ENCODE measurements at regions not wholly inside any gene's neighbourhood (a gene's known extent, or its start where the extent isn't known, plus 50 kb on each side); places are given as distances from the start of the nearest gene placed in this dataset.
"Not testable (repeated sequence)": the region's sequence is repeated elsewhere in the genome, so short reads cannot be mapped to it uniquely, and the experiment has no call there.

DNA sequence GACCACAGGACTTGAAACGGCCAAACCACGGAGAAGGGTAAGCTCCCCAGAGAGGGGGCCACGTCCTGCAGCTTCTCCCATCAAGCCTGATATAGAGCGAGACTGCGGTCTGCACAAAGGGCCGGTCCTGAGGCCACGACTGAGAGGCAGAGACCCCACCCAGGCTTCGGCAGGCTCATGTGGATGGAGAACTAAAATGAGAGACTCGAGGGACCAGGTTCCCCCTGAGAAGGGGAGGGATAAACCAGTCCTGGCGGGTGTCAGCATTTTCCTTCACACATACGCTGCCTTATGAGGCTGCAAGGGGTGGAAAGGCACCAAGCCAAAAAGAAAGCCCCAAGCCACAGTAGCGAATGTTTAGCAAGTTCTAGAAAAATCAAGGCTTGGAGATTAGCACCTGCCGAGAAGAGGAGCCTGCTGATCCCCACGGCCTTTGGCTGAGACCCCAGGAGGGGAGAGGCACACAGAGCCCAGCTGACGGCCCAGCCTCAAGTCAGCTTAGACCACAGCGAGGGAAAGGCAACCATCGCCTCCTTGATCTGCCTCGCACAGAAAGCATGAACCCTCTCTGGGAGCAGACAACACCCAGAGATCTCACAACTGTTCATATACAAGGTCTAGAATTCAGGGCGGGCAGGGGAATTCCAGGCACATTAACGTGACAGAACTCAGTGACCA, 92.6 kb upstream of the RNF32 start:
- no peak for DNase-seq (ENCODE audit: low read depth in 2 of 2)

DNA sequence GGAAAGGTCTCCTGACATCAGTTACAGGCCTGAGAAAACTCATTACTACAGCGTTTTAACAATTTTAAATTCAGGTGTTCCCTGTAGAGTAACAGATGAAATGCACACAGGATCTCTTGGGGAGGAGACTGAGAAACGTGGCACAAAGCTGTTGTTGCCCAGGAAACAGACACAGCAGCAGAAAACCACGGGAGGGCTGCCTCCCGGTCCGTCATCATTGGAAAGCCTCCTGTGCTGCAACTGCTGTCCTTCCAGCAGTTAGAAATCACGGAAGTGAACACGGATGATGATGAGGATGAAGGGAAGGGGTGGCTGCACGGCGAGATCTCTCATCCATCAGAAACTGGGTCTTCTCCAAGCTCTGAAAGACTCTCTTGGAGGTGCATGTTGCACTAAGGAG, 94.6 kb upstream of the RNF32 start:
- no peak for DNase-seq (ENCODE audit: low read depth in 2 of 2)

DNA sequence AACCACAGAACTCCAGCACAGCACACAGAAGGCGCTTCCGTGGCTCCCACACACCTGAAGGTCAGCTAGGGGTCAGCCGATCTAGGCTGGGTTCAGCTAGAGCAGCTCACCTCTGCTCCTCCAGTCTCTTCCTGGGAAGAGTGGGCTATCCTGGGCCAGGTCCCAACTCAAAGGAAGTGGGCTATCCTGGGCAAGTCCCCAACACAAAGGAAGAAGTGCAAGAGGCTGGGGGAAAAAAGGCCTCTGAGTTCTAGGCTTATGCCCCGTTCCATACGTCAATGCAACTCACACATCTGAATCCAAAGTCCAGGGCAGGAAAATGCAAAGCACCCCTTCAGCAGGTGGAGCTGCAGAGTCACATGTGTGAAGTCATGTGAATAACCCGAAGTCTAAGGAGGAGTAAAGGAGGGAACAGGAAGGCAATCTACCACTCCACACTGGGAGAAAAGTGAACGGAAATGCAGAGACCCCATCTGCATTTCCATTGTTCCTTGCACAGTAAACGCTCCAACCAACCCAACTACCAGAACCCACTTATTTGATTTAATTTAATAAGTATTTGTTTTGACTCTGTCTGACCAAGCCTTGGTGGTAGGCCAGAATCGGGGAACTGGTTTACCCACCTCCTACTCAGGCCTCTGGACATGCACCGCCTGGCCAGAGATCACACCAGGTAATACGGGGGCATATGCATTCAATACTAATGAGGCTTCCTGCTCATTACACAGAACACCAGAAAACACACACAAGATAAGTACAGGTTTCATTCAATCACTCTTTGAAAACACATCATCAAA, 95.5 kb upstream of the RNF32 start:
- DNase-seq (ENCODE audit: low read depth in 2 of 2): no peak

DNA sequence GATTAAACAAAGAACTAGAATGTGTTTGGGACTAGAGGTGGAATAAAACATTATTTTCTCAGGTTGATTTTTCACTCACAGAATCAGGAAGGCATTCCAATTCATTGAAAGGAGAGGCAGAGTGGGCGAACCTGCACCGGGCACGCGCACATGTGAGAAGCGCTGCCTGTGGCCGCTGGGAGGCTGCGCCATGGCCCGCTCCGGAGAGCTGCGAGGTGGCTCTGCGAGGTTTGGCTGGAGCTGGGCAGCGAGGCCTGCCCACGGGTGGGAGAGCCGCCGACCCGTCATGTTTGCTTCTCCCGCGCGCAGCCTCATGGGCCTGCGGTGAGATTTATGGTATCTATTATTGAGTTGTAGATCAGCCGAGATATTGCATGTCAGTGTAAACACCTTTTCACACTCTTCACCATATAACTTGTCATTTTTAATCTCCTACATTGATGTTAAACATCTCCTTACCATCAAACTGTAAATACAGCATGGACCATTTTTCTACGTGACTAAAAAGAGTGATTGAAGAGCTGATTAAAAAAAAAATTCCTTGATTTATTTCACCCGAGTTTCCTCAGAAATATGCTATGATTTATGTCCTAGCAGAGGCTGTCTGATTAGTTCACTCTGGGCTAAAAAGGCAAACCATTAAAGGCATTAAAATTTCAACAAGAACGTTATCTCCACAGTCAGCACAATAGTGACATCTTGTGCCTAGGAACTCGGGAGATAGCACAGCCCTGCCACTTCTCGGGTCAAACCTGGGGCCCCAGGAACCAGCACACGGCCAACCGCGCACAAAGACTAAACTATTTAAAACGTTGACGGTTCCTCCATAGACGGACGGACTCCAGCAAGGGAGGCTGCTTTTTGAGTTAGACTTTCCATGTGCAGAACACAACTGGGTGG, 96.6 kb upstream of the RNF32 start:
- DNase-seq (ENCODE audit: low read depth in 2 of 2): no peak

DNA sequence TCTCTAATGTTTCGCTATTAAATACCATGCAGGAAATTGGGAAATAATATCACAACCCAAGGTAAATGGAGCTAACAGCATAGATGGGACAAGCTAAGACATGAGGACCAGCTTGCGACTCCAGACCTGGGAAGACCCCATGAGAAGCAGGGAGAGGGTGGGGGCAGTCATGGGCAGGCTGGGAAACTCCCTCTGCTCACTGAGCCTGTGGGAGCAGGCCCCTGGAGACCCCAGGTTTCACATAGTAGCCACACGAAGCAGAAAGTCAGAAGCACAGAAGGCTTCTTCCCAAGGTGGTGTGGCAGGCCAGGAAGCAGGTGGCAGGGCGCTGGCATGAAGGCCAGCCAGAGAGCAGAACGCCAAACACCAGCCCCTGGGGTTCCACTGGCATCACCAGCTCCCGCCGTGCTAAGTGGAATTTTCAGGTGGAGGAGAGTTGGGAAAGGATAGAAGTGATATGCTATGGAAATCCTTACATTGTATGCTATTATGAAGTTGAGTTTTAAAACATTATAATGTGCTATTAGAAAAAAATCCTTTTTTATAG, 99.9 kb upstream of the RNF32 start:
- DNase-seq (ENCODE audit: low read depth in 2 of 2): no peak

DNA sequence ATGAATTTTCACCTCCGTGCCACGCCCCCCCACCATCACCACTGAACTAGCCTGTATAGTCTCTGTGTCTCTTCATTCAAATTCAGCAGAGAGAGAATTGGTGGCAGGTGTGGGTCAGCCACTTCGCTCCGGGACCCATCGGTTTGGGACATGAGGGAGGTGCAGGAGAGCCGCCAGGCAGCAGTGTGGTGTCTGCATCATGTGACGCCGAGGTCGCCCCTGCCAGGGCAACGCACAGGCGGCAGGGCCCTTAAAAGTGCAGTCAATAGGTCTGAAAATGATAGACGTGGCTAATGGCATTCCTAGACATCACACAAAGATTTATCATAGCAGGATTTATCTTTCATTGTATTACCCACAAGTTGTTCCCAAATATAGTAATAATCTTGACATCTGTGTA, 100.6 kb upstream of the RNF32 start:
- DNase-seq (ENCODE audit: low read depth in 2 of 2): no peak

DNA sequence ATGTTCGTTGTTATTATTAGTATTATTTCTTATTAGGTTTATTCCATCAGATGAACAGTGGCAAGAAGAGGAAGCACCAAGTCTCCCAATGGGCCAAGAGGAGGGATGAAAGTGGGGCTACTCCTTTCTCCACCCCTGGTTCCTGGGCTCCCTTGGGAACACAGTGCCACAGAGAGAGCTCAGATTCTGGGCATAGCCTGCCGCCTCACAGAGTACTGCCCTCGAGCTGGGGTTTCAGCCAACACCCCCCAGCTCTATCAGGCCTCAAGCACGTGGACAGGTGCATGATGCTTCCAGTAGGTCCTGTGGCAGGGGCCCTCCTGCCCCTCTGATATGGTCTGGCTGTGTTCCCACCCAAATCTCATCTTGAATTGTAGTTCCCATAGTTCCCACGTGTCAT, 103.6 kb upstream of the RNF32 start:
- DNase-seq (ENCODE audit: low read depth in 2 of 2): no peak

DNA sequence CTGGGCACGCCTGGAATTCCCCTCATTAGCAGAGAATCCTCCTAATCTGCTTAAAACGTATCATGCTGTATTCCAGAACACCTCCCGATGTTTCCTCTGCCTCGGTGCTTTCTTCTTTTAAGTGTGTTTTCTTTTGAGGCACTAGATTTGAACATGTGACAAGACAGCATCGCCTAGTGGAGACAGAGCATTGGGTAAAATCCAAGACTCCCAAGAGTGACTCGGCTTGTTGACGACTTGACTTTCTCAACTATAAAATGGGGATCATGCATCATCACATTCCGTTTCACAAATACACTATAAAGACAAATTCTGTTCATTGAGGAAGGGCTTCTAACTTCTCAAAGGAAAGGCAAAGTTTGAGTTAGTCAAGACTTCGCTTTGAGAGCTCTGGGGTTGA, 105.6 kb upstream of the RNF32 start:
- DNase-seq (ENCODE audit: low read depth in 2 of 2): no peak

DNA sequence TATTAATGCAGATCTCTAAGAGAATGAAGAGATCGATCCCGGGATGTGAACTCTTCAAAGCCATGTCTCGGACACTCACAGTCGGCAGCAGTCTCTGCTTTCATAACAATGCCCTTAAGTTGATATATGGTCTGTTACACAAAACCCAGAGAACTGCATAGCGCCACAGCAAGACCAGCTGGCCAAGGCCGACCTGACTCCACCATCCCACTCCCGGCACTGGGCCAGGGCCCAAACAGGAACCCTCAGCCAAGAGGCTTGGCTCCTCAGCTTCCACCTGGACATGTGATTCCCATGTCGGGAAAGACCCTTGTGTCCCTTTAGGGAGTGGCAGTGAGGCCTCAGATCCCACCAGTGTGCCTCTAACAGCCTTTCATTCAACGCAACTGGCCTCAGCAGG, 106.6 kb upstream of the RNF32 start:
- DNase-seq (ENCODE audit: low read depth in 2 of 2): no peak

DNA sequence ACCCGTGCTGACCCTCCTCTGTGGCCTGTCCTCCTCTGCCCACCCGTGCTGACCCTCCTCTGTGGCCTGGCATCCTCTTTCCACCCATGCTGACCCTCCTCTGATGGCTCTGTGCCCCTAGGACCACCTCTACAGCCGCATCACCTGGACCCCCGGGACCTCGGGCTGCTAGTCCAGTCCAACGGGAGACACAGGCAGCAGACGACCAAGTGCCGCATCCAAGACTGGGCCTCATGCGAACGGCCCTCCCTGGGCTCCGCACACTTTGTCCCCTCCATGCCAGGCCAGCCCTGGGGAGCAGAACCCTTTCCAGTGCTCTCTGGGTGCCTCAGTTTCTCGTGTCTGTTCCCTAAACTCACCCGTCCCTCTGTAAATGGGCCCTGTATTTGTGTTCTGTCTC, 107.2 kb upstream of the RNF32 start:
- DNase-seq (ENCODE audit: low read depth in 2 of 2): no peak

DNA sequence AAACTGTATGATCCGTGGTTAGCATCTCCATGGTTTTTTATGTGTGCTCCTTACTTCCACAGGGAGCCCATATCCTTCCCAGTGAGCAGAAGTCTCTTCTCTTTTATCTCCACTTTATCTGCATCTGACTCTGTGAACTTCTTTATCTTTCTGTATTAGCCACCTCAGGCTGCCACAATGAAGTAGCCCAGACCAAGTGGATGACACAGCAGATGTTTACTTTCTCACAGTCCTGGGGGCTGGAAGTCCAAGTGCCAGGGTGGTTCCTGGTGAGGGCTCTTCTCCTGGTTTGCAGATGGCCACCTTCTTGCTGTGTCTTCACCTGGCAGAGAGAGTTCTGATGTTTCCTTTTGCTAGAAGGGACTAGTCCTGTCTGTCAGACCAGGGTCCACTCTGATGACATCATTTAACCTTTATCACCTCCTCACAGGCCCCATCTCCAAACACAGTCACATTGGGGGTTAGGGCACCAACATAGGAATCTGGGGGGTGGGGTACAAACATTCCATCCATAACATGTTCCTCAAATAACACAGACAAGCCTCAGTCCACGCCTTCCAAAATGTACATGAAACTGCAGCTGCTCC, 108.5 kb upstream of the RNF32 start:
- DNase-seq (ENCODE audit: low read depth in 2 of 2): no peak

DNA sequence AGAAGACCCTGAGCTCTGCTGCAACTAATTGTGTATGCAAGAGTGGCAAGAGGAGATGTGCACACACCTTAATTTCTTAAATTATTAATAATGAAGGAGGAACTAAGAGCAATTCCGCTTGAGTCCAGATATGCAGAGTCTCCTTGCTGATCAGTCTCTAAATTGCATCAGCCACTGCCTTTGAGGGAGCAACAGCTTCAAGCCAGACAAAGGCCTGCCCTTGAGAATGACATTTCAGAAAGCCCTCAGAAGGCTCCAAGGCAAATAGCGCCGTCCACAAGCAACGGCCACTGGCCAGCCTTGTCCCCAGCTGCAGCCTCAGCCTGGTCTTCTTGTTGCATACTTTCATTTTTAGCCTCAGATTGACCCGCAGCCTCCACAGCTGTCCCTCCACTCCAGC, 110.6 kb upstream of the RNF32 start:
- DNase-seq (ENCODE audit: low read depth in 2 of 2): no peak

DNA sequence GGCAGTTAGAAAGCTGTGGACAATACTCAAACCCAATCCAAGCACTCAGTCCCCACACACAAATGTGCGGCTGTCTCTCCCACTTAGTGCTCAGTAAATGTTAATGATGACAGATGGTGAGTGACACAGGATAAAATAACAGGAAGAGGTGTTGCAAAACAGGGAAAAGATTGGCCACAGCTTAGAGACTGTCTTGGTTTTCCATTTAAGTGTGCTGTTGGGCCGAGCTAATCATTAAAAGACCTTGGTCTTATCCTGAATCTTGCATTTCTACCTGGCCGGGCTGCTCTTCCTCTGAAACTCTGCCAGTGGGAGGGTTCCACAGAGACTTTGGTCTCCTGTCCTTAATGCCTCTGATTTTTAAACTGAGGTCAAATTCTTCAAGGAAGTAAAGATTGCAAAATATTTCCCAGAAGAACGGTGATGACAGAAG, 113.1 kb upstream of the RNF32 start:
- no peak for DNase-seq (ENCODE audit: low read depth in 2 of 2)

DNA sequence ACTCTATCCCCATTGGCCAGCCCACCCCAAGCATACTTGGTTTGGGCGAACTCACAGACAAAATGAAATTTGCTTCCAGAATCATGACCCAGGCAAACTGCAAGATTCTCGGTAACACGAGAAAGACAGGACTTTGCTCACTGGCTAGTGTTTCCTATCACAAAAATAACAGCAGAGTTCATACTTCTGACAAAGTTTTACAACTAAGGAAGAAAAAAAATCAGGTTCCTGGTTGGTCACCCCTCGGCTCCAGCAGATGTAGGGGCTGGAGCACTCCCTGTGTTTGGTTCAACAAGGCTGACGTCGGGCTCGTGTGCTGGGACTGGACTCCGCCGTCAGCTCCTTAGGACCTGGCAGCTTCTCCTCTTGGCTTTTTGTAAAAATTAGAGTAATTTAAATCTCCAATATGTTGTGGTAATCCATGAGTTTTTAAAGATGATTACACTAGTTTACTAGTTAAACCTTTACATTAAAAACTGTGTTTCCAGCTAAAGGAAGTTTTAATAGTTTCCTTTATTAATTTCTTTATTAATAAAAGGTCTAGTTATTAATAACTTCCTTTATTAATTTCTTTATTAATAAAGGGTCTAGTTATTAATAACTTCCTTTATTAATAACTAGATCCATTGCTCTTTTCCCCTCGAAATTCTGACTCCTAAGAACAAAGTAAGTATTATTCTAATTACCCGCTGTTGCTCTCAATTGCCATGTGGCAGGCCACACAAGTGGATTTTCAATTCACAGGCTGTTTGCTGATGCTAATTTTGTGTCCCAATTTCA, 115.6 kb upstream of the RNF32 start:
- no peak for DNase-seq (ENCODE audit: low read depth in 2 of 2)

DNA sequence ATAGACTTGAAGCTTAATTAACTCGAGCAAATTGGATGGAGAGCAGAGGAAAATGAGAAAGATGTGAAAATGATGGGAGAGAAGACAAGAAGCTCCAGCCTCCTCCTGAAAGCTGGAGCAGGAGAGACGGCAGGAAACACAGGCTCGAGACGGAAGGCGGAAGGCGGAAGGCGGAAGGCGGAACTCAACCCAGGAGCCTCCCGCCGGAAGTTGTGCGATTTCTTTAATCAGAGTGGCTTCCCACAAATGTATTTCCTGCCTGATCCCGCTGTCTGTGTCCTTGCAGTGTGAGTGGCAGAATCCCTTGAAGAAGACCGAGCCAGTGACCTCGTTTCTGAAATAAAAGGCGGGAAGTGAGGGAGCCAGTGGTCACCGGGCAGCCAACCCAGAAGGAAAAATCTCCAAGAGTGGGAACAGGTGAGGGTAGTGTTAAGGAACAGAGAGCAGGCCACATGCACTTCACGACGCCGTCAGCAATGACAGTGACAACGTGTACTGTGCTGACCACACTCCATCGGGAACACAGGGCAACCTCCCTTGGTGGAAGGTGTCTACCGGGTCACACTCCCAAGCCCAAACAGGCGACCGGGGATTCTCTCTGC, 117.0 kb upstream of the RNF32 start:
- no peak for DNase-seq (ENCODE audit: low read depth in 2 of 2)

DNA sequence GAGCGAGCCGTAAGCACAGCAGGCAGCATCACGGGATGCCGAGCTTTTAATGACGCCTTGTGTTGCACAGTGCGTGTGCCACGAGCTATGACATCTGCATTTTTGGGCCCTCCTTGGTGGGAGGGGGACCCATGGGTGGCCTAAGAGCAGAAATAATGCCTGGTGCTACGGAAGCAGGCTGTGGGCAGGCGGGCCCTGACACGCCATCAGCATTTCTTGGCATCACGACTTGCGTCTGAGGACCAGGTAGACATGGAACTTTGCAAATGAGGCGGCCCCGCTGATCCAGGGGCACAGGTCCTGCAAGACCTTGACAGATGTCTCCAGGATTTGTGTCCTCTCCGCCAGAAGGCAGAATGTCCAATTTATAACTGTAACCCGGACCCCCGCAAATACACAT, 117.8 kb upstream of the RNF32 start:
- DNase-seq (ENCODE audit: low read depth in 2 of 2): no peak

DNA sequence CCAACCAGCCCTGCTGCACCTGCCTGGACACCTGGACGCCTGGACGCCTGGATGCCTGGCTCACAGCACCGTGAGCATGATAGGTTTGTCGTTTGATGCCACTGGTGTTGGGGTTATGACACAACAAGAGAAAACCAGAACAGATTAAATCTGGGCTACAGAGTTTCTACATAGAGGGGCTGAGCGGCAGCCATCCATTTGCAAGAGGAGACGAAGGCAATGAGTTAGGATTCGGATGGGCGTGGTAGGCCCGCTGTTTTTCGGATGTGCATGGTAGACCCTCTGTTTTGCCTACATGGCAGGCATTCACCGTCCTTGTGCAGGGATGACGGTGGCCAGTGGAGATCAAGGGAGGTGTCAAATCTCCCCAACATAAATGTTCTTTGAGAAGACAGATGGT, 121.5 kb upstream of the RNF32 start:
- no peak for DNase-seq (ENCODE audit: low read depth in 2 of 2)

DNA sequence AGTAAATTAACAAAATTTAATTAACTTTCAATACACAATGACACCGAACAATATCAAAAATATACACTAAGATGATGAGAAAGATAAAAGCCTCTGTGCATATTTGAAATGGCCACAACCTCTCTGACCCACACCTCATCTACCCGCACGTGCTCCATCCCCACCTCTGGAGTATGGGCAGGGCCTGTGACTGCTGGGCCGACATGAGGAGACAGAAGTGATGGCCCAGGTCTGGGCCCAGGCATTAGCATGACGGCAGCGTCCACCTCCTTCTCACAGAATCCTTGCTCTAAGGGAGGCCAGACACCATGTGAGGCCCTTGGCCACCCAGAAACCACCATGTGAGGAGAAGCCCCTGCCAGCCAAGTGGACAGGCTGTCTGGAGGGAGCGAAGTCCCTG, 122.1 kb upstream of the RNF32 start:
- no peak for DNase-seq (ENCODE audit: low read depth in 2 of 2)

DNA sequence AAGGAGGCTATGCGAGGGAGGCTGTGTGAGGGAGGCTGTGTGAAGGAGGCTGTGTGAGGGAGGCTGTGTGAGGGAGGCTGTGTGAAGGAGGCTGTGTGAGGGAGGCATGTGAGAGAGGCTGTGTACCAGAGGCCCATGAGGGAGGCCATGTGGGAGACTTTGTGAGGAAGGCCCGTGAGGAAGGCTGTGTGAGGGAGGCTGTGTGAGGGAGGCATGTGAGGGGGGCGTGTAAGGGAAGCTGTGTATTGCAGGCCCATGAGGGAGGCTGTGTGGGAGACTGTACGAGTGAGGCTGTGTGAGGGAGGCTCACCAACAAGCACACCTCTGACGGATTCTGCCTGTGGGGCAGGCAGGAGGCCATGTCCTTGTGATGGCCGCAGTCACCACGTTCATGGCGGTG, 122.7 kb upstream of the RNF32 start:
- not testable (repeated sequence) for DNase-seq (ENCODE audit: low read depth in 2 of 2)

DNA sequence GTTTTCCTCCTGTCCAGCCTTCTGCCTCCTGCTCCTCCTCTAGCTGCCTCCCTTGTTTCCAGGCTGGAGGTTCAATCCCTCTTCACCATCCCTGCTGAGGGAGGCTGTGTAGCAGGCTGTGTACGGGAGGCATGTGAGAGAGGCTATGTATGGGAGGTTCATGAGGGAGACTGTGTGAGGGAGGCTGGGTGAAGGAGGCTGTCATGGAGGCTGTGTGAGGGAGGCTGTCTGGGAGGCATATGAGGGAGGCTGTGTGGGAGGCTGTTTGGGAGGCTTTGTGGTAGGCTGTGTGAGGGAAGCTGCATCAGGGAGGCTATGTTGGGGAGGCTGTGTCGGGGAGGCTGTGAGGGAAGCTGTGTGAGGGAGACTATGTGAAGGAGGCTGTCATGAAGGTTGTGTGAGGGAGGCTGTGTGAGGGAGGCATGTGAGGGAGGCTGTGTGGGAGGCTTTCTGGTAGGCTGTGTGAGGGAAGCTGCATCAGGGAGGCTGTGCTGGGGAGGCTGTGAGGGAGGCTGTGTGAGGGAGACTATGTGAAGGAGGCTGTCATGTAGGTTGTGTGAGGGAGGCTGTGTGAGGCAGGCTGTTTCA, 123.7 kb upstream of the RNF32 start:
- DNase-seq (ENCODE audit: low read depth in 2 of 2): no peak
